RKO (cell line): ENCODE measurements at regions not wholly inside any gene's neighbourhood (a gene's known extent, or its start where the extent isn't known, plus 50 kb on each side); places are given as distances from the start of the nearest gene placed in this dataset.

Experiments
- DNase-seq: peaks from one replicate; pipeline ENCODE4 v3.0.0-alpha.2; 2016; ENCODE audit warnings: low spot score

GRCh38 chr14:98168211-98168985, 1103.6 kb downstream of the BCL11B start:
- DNase-seq: no peak

GRCh38 chr14:98169170-98169587, 1102.8 kb downstream of the BCL11B start:
- no peak for DNase-seq

GRCh38 chr14:98170575-98170974, 1101.4 kb downstream of the BCL11B start:
- no peak for DNase-seq

- DNase-seq: no peak
These were observed 1100.3 kb downstream of the BCL11B start for GRCh38 chr14:98171654-98172053.

GRCh38 chr14:98172243-98172778, 1099.7 kb downstream of the BCL11B start:
- DNase-seq: no peak

GRCh38 chr14:98173305-98173704, 1098.7 kb downstream of the BCL11B start:
- DNase-seq: no peak

GRCh38 chr14:98174041-98174440, 1098.0 kb downstream of the BCL11B start:
- no peak for DNase-seq

GRCh38 chr14:98175436-98175835, 1096.6 kb downstream of the BCL11B start:
- no peak for DNase-seq

GRCh38 chr14:98175881-98176280, 1096.1 kb downstream of the BCL11B start:
- DNase-seq: no peak

- DNase-seq: no peak
These were observed 1095.1 kb downstream of the BCL11B start for GRCh38 chr14:98176892-98177291.

GRCh38 chr14:98177551-98177950, 1094.4 kb downstream of the BCL11B start:
- DNase-seq: no peak

GRCh38 chr14:98181241-98181640, 1090.8 kb downstream of the BCL11B start:
- DNase-seq: no peak

GRCh38 chr14:98181768-98182167, 1090.2 kb downstream of the BCL11B start:
- no peak for DNase-seq

- no peak for DNase-seq
These were observed 1089.5 kb downstream of the BCL11B start for GRCh38 chr14:98182393-98183055.

GRCh38 chr14:98183556-98183955, 1088.4 kb downstream of the BCL11B start:
- no peak for DNase-seq

- DNase-seq: no peak
These were observed 1087.5 kb downstream of the BCL11B start for GRCh38 chr14:98184457-98184856.

GRCh38 chr14:98185036-98185435, 1087.0 kb downstream of the BCL11B start:
- DNase-seq: no peak

- no peak for DNase-seq
These were observed 1085.9 kb downstream of the BCL11B start for GRCh38 chr14:98186140-98186539.

- no peak for DNase-seq
These were observed 1084.7 kb downstream of the BCL11B start for GRCh38 chr14:98187281-98187680.

GRCh38 chr14:98189062-98189461, 1082.9 kb downstream of the BCL11B start:
- DNase-seq: no peak

- DNase-seq: no peak
These were observed 1082.5 kb downstream of the BCL11B start for GRCh38 chr14:98189511-98189910.

GRCh38 chr14:98189944-98190343, 1082.1 kb downstream of the BCL11B start:
- no peak for DNase-seq

- DNase-seq: no peak
These were observed 1079.1 kb downstream of the BCL11B start for GRCh38 chr14:98192946-98193345.
